HG02943 (cell line): ENCODE measurements at regions not wholly inside any gene's neighbourhood (a gene's known extent, or its start where the extent isn't known, plus 50 kb on each side); places are given as distances from the start of the nearest gene placed in this dataset.
"Not testable (repeated sequence)": the region's sequence is repeated elsewhere in the genome, so short reads cannot be mapped to it uniquely, and the experiment has no call there.

Experiments used
- ATAC-seq: cut with Tn5 transposase; IDR thresholded peaks from one replicate; pipeline ENCODE4 v1.9.1; 2021; ENCODE audit warnings: mild to moderate bottlenecking, low read depth, moderate library complexity; ENCODE audit not compliant: unreplicated experiment

DNA sequence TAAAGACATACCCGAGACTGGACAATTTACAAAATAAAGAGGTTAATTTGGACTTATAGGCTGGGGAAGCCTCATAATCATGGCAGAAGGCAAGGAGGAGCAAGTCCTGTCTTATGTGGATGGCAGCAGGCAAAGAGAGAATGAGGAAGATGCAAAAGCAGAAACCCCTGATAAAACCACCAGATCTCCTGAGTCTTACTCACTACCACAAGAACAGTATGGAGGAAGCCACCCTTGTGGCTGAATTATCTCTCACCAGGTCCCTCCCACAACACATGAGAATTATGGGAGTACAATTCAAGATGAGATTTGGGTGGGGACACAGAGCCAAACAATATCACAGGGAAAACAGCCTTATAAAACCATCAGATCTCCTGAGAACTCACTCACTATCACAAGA is 61.6 kb upstream of the DCLK2 start:
- not testable (repeated sequence) for ATAC-seq

DNA sequence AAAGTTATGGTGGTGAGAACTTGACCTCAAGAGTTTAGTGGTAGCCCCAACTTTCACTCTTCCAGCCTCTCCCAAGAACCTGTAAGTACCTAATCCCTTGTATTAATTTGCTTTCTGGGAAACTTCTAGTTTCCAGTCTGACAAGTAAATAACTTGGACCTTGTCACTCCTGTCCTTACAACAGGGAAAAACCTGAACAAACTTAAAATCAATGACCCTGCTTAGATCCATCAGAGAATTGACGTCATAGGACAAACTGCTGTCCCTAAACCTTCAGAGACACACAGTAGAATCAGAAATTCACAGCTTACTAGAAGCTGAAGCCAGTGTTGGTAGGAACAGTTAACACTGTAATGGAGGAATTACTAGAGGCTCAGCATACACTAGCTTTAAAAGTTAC is 60.0 kb upstream of the DCLK2 start:
- ATAC-seq: no peak

DNA sequence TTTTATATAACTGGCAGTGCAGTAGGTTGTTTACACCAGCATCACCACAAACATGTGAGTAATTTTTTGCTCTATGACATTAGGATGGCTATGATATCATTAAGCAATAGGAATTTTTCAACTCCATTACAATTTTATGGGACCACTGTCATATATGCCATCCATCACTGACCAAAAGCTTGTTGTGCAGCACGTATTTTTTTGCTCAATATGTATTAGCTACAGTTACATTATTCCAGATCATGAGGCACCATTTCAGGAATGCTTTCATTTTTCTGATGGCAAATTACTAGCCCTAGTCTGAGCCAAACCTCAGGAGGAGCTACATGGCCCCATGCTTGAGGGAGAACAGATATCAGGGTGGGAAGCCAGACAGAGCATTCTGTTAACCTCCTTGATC is 56.8 kb upstream of the DCLK2 start:
- ATAC-seq: no peak

DNA sequence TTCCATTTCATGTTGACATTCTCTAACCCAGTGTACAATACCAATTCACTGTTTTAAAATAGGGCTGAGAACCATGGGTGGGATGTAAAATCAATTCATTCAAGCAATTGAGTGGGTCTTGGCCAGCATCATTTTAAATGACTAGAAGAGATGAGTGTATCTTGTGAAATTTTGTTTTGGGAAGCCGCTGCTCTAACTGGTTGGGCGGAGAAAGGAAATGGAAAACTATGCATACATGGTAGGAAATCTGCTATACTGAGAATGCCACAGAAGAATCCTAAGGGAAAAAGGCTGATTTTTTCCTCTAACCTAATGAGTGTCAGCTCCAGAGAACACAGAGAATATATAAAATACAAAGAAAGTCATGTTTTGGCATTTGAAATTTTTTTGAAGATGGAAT is 54.8 kb upstream of the DCLK2 start:
- ATAC-seq: no peak

DNA sequence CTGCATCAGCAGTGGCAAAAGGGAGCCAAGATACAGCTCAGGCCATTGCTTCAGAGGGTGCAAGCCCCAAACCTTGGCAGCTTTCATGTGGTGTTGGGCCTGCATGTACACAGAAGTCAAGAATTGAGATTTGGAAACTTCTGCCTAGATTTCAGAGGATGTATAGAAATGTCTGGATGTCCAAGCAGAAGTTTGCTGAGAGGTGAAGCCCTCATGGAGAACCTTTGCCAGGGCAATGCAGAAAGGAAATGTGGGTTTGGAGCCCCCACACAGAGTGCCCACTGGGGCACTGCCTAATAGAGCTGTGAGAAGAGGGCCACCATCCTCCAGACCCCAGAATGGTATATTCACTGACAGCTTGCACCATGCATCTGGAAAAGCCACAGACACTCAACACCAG is 51.3 kb upstream of the DCLK2 start:
- ATAC-seq: not testable (repeated sequence)
